ENCODE measurements at regions not wholly inside any gene's neighbourhood (a gene's known extent, or its start where the extent isn't known, plus 50 kb on each side); places are given as distances from the start of the nearest gene placed in this dataset.

DNA sequence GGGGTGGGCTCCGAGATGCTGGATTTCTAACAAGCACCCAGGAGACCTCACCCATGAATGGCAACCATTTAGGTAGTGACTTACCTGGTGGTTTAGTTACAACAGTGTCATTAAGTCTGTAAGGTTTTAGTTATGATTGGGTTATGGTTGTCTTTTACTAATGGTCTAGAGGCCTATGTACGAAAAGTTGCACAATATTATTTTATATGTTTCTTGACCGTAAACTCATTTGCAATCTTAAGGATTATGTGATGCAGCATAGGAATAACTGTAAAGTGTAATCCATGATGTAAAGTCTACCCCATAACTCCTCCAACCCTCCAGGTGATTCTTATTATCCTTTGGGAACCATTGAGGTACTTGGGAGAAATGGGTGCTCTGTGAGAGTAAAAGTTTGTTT is 155.4 kb upstream of the ZEB2 start:
- TF ChIP-seq POLR2AphosphoS5 (IDR thresholded peaks at IDR 0.05), result no peak
- TF ChIP-seq, protein P1, sequence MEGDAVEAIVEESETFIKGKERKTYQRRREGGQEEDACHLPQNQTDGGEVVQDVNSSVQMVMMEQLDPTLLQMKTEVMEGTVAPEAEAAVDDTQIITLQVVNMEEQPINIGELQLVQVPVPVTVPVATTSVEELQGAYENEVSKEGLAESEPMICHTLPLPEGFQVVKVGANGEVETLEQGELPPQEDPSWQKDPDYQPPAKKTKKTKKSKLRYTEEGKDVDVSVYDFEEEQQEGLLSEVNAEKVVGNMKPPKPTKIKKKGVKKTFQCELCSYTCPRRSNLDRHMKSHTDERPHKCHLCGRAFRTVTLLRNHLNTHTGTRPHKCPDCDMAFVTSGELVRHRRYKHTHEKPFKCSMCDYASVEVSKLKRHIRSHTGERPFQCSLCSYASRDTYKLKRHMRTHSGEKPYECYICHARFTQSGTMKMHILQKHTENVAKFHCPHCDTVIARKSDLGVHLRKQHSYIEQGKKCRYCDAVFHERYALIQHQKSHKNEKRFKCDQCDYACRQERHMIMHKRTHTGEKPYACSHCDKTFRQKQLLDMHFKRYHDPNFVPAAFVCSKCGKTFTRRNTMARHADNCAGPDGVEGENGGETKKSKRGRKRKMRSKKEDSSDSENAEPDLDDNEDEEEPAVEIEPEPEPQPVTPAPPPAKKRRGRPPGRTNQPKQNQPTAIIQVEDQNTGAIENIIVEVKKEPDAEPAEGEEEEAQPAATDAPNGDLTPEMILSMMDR (IDR thresholded peaks at IDR 0.05), result no peak
- TF ChIP-seq POLR2A (IDR thresholded peaks at IDR 0.05), result no peak
- no peak for TF ChIP-seq EP300 (IDR thresholded peaks at IDR 0.05)
